ENCODE measurements at regions not wholly inside any gene's neighbourhood (a gene's known extent, or its start where the extent isn't known, plus 50 kb on each side); places are given as distances from the start of the nearest gene placed in this dataset.
"Not testable (repeated sequence)": the region's sequence is repeated elsewhere in the genome, so short reads cannot be mapped to it uniquely, and the experiment has no call there.

DNA sequence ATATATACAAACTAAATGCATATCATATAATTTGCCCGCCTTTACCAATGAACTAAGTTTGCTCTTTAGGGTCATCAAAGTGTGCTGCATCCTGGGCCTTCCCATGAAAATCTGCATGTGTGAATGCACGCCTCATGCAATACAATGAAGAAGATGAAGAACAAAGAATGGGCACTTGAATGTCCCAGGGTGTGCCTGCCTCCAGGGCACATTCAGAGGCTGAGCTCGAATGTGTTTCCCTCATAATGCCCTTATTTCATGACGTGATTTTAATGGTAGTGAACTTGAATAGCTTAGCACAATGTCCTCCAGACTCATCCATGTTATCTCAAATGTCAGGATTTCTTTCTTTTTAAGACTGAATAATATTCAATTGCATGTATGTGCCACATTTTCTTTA, 824.9 kb downstream of the TNS3 start:
- DNase-seq (ENCODE audit: low read depth, low spot score): no peak

DNA sequence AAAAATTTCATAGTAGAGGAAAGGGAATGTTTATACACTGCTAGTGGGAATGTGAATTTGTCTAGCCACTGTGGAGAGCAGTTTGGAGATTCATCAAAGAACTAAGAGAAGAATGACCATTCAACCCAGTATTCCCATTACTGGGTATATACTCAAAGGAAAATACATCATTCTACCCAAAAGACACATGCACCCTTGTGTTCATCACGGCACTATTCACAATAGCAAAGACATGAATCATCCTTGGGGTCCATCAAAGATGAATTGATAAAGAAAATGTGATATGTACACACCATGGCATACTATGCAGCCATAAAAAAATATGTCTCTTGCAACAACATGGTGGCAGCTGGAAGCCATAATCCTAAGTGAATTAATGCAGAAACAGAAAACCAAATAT, 825.7 kb downstream of the TNS3 start:
- DNase-seq (ENCODE audit: low read depth, low spot score): no peak

DNA sequence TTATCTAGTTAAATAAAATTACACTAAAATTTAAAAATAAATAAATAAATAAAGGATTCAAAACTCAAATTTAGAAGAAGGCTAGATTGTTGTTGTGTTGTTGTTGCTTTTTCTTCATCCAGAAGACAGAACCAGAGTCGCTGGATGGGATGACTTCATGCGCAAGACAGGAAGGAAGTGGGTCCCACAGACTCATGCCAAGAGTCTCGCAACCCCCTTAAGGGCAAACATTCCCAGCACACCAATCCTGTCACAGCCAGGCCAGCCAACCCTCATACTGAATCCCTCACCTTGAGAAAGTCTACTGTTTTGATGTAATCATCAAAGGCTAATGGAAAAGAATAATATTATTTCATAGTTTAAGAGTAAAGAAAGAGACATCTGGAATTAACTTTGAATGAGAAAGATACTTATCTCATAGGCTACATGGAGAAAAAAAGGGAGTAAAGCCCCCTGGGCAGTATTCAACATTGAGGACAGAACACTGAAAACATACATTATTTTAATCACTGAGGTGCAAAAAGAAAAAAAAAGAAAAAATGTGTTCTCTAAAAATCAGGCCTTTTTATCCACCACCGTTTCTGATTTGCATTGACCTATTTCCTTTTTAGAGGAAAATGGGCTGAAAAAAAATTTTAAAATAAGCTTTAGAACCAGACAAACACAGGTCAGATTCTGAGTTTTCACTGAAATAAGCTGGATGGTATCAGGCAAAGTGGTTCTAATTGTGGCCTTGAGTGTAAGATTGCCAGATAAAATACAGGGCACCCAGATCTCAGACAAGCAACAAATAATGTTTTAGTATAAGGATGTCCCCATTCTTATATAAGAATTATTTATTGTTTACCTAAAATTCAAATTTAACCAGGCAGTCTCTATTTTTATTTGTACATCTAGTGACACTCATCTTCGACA, 826.5 kb downstream of the TNS3 start:
- no peak for DNase-seq (ENCODE audit: low read depth, low spot score)

DNA sequence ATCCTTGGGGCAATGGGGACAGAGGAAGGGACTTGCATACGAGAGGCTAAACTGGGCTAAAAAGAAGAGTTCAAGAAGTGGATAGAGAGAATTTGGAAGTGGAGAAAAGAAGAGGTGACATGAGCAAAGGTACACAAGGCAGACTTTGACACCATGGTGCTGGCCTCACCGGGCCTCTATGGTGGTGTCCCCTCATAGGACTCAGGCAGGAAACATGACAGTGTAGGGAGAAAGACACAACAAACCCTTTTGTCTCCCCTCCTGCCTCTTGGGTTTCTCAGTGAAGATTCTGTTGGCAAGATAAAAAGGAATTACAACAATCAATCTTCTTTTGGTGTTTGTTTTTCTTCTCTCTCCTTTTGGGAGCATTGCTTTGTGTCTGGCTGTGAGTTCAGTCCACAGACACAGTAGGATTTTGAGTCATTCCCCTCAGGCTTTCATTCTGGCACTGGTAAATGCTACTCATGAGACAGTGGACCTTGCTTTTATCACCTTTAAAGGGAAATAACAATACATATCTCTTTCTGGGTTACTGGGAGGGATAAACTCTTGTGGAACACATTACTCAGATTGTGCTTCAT, 827.7 kb downstream of the TNS3 start:
- no peak for DNase-seq (ENCODE audit: low read depth, low spot score)

DNA sequence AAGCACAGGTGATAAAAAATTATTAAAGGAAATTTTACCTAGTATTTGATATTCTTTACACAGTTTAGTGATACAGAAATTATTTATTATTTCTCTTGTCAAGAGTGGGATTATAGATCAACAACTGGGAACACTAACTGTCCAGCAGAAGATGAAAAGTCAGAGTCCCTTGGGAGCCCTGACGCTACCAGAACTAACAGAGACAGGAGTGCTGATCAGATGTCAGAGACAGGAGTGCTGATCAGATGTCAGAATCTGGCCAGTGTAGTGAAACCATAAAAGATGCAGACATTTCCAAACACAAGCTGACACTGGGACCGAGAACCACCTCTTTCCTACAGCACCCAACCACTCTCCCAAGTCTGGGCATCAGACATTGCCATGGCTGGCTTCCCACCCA, 828.2 kb downstream of the TNS3 start:
- no peak for DNase-seq (ENCODE audit: low read depth, low spot score)

DNA sequence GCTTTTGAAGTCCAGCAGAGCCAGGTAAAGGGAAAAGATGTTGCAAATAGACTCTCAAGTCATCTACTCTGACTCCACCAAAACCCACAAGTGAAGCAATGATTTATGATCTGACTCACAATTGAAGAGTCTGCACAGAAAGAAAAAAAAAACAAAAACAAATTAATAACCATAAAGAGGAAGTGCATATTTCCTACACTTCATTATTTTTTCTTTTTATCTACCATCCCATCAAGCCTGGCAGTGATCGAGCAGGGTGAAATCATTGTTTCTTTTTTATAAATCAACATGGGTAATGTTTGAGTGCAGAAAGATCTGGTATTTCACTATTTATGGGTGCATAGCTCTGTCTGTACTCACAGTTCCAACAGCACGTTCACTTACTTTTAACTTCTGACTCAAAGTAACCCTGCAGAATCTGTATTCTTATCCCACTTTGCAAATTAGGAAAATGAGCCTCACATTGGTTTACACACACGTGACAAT, 829.0 kb downstream of the TNS3 start:
- no peak for DNase-seq (ENCODE audit: low read depth, low spot score)

DNA sequence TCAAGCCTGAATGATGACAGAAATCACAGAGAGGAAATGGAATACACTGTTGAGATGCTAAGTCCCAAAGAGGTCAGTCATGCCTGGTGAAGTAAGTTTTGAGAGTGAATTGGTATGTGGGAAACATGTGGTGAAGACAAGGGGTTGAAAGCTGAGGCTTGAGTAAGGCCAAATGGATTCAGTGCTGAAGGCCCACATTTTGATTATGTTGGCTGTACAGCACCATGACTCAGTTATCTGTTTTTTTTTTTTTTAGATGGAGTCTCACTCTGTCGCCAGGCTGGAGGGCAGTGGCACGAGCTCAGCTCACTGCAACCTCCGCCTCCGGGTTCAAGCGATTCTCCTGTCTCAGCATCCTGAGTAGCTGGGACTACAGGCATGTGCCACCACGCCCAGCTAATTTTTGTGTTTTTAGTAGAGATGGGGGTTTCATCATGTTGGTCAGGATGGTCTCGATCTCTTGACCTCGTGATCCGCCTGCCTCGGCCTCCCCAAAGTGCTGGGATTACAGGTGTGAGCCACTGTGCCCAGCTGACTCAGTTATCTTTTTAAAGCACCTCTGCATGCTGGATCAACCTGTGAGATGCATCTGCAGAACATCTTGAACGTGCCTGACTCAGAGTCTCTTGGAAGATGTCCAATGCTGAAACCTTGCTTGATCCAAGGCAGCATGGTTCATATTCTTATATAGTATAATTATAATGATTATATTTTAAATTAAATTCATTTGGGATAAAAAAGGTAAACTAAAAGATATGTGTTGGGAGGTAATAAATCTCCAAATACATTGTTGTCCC, 829.8 kb downstream of the TNS3 start:
- not testable (repeated sequence) for DNase-seq (ENCODE audit: low read depth, low spot score)

DNA sequence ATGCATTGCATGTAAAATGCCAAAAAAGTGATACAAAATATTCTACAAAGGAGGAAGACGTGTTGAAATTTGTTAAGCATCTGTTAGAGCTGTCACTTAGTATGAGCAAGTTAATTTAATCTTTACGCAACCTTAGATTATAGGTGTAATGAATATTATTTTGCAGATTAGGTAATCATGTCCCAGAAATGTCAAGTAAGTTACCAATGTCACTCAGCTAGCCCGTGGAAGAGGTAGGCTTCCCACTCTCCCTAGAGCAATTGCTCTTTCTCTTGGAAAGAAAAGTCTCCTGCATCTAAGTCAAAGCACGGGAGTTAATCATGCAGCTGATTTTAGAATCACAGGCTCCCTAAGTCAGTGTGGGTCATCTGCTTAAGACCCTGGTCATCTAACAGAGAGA, 830.4 kb upstream of the IGFBP3 start:
- DNase-seq (ENCODE audit: low read depth, low spot score): no peak

DNA sequence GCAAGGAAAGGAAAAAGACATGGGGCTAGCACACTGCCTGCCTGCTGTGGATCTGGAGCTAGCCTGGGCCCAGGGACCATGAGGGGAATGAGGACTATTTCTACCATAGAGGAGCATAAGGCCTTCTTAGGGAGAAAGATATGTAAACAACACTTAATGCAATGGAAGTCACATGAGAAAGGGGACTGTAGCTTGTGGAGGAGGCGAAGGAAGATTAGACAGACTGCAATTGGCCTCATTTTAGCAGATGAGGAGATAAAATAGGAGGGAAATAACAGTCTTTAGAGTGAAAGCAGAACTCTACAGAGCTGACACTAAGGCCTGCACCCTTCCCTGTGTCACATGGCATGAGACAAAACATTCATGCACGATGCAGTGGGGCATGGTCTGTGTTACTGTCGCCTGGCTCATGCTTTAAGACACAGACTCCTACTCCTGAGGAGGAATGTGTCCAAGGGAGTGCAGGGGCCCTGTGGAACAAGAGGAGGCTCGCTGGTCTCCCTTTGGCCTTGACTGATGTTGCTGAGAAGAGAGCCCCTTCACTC, 829.3 kb upstream of the IGFBP3 start:
- no peak for DNase-seq (ENCODE audit: low read depth, low spot score)

DNA sequence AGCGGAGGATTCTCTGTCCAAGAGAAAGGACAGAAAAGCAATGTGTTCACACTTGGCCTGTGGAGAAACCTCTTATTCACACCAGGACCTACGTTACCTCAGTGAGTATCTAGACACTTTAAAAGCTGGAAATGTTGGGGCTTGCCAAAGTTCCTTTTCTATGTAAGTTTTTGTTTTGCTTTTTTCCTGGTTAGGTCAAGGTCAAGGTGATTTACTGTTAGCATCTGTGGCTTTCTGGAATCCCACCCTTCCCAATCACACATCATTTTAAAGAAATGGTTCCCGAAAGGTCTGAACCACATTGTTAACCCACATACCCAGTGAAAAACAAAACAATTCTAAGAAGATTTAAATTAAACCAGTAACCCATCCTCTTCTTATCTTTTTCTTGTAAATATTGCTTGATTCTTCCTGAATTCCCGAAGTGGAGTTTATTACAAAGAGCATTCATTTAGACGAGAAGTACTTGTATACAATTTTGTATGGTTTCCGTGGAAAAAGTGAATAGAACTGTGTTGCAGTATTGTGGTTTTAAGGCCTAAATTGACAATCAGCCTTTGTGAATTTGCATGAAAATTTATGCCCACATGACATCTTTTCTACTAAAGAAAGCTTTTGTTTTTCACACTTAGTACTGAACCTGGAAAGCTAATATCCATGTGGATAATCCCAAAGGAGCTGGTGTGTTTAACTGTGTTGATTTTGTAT, 827.0 kb upstream of the IGFBP3 start:
- no peak for DNase-seq (ENCODE audit: low read depth, low spot score)

DNA sequence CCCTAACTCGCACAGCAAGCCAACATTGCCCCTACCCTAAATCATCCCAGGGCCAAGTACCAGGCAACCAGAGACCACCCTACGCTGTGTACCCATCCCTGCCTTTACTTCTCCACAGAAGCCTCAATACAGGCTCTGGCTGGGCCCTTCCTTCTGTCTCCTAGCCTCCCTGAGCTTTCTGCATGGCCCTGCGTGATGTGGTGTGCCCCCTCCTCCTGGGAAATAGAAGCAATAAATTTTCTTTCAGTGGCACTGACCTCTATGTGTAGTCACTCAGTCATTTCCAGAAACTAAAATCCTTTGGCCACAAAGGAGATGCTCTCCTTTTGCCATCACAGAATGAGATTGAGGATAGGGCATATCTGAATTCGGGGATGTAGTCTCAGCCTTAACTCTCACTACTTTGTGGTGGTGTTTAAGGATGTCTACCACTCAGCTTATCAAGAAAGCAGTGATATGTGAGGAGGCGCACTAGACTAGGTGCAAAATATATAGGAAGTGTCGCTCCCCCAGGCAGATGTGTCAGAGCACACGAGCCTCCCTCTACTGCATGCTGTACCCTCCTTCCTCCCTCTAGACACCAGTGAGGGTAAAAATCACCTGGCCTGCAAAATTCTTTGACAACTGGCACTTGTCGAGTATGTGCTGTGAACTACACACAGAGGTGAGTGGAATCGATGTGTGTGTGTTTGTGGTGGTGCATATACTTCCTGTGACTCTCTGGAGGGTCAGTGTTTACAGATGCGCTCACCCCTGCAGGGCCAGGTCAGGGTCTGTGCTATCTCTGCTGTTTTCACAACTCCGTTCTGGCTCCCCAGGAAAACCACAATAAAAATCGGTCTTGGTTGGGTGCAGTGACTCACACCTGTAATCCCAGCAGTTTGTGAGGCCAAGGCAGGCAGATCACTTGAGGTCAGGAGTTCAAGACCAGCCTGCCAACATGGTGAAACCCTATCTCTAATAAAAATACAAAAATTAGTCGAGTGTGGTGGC, 825.9 kb upstream of the IGFBP3 start:
- no peak for DNase-seq (ENCODE audit: low read depth, low spot score)

DNA sequence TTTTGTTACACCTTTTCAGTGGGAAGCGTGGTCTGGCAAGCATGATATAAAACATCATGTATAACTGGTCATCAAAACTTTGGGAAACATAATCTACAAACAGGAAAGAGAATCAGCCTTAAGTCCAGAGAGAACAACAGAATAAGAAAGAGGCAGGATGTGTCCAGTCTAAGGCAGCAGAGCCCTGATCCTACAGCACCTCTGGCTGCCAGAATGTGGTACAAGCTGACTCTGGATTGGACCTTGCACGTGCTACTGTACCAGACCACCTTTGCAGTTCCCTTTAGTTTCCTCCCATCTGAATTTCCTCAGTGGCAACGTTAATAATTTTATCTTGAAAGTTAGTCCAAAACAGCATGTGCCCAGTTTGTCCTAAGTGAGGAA, 824.6 kb upstream of the IGFBP3 start:
- DNase-seq (ENCODE audit: low read depth, low spot score): no peak

DNA sequence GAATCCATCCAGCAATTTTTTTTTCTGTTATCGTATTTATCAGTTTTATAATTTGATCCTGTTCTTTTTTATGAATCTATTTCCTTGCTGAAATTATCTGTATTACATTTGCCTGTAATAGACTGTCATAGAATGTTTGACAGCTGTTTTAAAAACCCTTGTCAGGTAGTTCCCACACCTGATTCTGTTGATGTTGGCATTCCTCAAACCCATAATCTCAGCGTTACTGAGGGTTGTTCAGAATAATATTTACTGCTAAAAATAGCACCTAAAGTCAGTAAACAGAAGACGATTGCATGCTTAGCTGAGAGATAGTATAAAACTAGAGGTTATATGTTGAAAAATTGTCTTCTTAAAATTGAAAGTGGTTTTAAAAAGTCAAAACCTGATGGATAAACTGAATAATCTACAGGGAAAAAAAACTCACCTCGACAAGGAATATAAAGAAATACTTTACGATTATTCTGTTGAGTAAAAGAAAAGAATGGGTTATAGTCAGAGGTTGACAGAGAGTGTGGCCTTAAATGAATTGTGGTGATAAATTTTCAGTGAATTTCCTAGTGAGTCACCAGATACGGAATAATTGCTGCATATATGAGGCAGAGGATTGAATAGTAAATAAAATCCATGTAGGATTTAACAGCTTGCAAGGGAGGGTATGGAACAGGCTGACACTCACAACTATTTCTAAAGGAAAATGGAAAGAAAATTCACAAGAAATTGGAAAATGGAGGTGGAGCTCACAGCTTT, 824.1 kb upstream of the IGFBP3 start:
- no peak for DNase-seq (ENCODE audit: low read depth, low spot score)

DNA sequence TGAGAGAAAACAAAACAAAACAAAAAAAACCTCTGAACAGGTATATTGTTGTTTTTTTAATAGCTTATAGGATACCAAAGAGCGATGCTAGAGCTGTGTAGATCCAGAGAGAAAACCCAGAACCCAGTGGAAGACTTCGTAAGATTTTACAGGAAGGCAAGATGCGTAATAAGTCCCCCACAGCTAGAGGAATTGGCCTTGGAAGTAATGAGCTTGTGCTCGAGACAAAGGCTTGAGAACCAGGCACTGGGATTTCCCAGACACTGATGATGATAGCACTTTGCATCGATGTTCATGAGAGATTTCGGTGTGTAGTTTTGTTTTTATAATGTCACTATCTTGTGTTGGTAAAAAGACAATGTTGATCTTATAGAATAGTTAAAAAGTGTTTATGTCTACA, 821.5 kb upstream of the IGFBP3 start:
- no peak for DNase-seq (ENCODE audit: low read depth, low spot score)

DNA sequence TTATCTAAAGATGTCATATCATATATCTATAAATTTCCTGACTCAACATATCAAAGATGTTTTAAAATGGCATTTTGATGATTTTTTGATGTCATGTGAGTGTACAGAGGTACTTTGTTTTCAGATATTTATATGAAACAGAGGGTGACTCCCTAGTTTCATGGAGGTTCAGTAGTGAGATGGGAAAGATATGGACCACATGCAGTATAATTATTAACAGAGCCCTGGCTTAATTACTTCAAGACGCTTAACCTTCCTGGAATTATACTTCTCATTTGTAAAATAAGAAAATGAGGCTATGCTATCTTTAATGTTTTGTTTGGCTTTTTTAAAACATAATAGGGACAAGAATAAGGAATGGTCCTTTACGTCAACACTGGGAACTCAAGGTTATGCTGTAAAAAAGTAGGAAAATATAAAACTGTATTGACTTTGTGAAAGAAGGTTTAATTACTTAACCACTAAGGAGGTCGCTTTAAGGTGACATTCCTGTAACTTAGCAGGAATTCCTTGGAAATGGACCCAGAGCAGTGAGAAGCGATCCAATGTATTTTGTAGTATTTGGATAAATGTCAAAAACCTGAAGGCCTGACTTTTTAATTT, 821.0 kb upstream of the IGFBP3 start:
- DNase-seq (ENCODE audit: low read depth, low spot score): no peak

DNA sequence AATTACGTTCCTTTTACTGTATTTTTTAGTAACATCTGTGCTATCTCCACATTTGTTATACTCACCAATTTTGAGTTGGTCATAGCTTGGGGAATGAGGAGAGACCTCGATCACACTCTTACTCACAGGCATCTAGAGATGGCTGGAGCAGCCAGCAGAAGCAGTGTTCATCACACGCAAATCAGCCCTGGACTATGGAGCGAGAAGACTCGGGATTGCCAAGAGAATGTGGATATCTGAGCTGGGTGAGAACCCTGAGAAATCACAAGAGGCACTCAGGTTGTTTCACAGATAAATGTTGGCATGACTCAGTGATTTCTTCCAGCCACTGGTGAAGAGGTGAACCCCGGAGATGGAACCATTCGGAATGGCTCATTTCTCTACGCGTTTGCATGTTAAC, 820.1 kb upstream of the IGFBP3 start:
- DNase-seq (ENCODE audit: low read depth, low spot score): no peak

DNA sequence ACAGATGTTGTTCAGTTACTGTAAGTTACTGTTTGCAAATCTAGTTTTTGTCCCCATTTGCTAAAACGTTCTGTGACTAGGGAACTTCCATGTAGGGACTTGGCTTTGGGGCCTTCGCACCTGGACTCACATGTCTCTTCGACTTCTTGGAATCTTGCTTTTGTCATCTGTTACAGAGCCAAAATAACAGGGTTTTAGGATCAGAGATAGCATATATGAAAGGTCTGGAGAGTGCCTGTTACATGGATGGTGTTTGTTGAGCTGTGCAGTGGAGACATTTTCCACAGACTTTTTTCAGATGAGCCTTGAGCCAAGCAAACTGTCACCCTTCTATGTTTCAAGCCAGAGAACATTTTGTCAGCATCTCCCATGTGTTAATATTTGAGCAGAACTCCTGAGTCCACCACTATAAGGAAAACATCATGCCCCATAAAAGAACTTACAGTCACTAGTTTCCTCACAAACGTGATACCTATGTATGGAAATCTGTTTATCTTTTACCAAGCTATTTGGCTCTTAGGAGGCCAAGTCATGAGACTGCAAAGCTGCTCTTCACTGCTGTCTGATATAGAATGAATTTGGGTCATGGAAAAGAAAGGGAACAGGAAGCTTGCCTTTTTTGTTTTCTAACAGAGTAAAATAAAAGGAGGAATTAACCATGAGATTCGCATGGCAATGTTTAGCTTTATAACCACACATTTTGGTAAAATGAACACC, 818.6 kb upstream of the IGFBP3 start:
- no peak for DNase-seq (ENCODE audit: low read depth, low spot score)

DNA sequence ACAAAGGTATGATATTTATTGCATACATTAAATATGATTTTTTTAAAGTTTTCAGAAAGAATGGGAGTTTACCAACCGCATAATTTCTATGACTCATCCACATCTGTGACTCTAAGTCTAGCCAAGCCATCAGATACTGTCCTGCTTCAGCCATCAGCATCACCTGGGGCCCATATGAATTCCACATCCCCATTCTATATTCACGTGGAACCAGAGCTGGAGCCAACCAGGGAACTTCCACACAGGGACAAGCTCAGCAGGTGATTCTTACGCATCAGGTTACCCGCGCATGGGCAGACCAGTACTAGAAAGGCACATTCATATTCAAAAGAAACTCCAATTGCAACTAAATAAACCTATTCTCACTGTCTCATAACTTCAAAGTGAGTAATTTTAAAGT, 817.7 kb upstream of the IGFBP3 start:
- DNase-seq (ENCODE audit: low read depth, low spot score): peak; percentile 9
